Stimulated activated CD8-positive, alpha-beta memory T cell treated with anti-CD3 and anti-CD28 coated beads, Interleukin-15, amount 100 ng/mL, for 4 hours (primary cell): ENCODE measurements at regions not wholly inside any gene's neighbourhood (a gene's known extent, or its start where the extent isn't known, plus 50 kb on each side); places are given as distances from the start of the nearest gene placed in this dataset.

ENCODE experiments used
- DNase-seq, 2 donors: peaks; one replicate each; pipeline ENCODE4 v3.0.0-alpha.2; 2020; ENCODE audit warnings: low read depth in 2 of 2

DNA sequence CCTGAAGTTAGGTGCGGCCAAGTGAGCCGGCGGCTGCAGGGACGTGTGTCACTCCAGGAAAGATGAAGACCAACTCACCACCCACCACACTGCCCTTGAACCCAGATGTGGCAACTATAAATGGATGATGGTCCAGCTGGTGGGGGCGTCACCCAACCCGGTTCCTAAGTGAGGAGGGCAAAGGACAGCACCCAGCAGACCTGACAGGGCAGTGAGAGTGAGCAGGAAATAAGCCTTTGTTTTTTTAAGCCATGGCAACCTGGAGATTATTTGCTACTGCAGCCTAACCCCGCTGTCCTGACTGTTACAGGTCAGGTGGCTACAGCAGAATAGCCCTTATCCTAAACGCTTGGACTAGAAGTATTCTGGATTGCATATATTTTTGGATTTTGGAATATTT is 228.9 kb downstream of the CTTN start:
- no peak for DNase-seq

DNA sequence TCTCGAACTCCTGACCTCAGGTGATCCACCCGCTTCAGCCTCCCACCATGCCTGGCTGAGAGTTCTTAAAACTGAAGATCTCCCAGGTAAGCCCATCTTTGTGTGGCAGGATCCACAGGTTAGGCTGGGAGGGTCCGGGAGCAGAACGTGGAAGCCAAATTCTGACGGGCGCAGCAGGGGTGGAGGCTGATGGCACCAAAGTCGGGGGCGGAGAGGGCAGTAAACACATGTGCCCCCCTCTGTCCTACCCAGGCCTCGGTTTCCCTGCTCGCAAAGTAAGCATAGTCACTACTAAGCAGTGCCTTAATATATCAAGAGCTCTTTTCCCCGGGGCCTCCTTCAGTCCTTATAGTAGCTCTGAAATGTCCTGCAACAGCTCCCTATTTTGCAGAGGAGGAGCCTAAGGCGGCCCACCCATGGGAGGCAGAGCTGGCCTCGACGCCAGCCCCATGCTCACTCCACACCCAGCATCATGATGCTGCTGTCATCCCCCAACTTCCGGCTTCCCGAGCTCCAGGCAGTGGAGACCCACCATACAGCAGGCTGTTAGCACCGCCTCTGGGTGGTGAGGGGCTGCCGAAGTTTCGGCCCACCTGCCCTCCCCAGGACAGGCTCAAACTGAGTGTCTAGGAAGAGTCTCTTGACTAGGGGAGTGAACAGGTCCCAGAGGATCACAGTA is 230.0 kb downstream of the CTTN start:
- no peak for DNase-seq

- DNase-seq, result no peak
These were observed 230.8 kb downstream of the CTTN start for GRCh38 chr11:70628855-70629844.

DNA sequence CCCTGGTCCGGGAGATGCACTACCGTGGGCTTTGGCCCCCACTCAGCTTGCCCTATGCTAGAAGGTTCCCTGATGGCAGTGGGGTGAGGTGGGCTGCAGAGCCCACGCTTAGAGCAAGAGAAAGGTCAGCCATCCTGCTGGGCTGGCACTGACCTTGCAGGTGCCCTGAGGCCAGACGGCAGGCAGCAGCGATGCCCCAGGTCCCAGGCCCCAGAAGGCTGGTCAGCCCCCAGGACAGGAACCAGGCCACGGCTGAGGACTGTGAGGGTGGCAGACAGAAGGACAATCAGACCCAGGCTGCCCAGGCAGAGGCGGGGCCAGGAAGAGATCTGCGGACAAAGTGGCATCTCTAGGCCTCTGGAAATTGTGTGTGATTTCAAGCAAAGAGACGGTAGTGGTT is 231.7 kb downstream of the CTTN start:
- DNase-seq, result no peak

GRCh38 chr11:70630816-70631623 is 232.7 kb downstream of the CTTN start:
- no peak for DNase-seq

DNA sequence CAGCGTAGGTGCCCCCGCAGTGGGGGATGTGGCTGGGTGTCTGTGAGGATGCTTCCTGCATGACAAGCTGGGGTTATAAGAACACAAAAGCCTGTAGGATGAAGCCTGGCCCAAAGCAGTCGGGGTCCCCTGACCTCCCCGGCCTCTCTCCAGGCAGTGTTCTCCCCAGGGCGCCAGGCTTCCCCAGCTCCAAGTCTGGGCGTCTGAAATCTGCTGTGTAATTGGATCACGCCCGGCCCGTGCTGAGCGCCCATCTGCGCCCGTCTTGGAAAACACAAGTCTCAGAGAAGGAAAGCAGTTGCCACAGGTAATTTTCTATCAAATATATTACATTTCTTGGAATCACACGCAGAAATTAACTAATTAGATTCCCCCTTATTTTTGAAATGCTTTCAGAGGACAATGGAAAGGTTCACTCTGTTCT is 233.3 kb downstream of the CTTN start:
- DNase-seq, result no peak

DNA sequence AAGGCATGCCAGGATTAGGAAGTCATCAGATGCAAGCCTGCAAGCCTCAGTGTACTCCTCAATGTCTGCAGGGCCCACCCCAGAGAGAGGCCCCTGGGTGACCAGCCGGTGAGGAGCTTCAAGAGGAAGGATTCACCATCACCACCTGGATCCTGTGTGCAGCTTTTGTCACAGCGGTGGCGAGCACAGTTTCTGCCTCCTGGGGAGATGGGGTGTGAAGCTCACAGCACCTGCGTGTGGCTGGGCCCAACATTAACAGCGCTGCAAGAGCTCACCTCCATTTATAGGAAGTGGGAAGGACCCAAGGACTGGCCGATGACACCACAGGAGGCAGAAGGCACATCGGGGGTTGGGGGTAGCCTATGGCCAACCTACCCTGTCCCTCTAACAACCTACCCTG is 235.3 kb downstream of the CTTN start:
- no peak for DNase-seq

GRCh38 chr11:70636659-70637058 is 238.3 kb downstream of the CTTN start:
- DNase-seq, result no peak

DNA sequence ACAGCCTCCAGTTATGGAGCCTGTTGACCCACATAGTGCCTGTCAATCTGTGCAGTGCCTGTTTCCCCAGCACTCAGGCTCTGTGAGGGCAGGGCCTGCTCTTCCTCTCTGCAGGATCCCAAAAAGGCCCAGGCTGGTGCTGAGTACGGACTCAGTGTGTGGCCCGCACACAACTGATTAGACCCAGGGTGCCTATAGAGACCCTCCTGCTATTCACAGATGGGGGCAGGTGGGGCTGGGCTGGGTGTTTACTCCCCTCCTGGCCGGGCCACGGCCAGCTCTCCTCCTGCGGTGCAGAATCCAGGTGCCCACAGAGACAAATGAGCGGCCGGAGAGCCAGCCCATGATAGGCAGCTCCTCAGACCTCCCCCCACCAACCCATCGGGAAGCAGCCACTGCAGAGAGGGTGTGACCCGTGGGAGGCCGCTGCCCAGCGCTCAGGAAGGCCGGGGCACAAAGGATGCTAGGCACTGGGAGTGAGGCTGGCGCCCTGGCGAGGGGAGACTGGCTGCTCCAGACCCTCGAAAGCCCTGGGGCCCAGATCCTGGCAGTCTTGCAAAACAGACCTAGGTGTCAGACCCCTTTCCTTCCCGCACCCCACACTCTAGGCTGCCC is 239.0 kb downstream of the CTTN start:
- DNase-seq, result no peak

DNA sequence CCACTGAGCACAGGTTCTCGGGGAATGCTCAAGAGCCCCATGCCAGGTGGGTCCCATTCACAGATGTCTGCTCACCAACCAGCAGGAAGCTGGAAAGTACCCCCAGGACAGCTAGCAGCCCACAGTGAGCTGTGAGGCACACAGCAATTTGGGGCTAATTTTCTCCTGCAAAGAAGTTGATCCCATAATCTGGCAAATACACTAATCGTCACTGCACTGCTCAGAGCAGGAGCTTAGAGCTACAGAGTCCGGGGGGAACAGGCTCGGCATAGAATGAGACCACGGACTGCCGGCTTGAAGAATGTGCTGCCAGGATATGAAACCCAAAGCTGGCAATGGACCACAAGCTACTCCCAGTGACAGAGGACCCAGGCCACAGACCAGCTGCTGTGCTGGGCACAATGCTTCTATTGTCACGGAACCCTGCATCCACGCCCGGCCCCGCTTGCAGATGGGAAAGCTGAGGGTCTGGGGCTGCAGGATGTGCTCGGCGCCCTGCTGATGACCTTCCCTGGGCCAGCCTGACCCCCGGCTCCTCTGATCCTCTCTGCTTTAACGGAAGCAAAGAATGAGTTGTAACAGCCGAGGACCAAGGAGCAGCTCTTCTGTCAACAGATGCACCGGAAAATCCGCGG is 239.7 kb downstream of the CTTN start:
- no peak for DNase-seq

- DNase-seq, result no peak
These were observed 242.1 kb downstream of the CTTN start for GRCh38 chr11:70640408-70640807.

DNA sequence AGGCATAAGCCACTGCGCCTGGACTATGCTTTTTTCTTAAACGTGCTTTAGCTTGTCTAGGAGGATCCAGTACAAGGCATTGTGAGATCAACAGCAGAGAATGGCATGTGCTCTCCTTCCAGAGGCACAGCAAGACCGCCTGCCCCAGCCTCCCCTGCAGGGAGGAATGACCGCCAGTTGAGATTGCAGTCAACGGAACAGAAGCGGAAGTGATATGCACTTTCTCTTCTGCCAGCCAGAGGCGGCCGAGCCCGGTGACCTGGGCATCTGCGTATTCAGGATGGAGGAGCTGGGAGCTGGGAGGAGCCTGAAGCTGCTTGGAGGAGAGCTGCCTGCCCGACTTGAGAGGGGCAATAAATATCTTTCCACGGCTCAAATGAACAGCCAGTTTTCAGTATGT is 243.0 kb downstream of the CTTN start:
- no peak for DNase-seq

- DNase-seq, result no peak
These were observed 243.9 kb downstream of the CTTN start for GRCh38 chr11:70642266-70642665.

DNA sequence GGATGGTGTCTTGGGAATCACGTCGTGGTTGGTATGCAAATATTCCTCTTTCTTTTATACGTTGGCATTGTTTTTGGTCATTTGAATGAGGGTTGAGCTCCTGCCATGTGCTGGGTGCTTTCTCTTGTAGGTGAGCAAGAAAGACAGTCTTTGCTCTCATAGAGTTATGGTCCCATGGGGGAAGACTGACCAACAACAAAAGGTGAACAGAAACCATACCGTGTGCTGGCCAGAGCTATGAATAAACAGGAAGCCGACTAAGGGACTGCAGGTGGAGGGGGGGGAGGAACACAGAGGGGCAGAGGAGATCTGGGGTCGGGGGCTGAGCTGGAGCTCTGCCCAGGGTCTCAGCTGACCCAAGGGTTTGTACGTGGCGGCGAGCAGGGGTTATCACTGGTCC is 245.3 kb downstream of the CTTN start:
- no peak for DNase-seq

DNA sequence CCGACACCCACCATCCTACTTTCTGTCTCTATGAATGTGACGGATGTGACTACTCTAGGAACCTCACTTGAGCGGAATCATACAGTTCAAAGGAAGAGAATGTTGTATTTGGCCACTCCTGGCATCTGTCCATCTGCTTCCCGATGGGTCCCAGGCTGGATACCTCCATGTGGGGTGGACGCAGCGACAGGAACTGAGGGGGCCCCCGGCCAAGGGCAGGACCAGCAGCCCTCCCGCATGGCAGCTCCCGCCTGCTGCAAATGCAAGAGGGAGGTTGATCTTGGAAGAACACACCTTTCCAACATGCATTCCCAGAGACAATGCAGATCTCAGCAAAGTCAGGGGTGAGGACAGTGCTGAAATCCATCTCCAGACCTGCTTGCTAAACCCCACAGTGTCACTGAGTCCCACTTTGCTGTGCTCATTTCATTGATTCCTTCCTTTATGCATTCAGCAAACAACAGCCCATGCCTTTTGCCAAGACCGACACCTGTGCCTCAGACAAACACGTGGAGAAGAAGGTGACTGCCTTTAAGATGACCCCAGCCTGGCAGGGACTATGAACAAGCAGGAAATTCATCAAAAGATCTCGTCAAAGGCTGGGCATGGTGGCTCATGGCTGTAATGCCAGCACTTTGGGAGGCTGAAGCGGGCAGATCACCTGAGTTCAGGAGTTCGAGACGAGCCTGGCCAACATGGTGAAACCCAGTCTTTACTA is 246.2 kb downstream of the CTTN start:
- no peak for DNase-seq

- DNase-seq, result no peak
These were observed 247.2 kb downstream of the CTTN start for GRCh38 chr11:70645537-70645936.

- no peak for DNase-seq
These were observed 248.1 kb downstream of the CTTN start for GRCh38 chr11:70646272-70647049.

DNA sequence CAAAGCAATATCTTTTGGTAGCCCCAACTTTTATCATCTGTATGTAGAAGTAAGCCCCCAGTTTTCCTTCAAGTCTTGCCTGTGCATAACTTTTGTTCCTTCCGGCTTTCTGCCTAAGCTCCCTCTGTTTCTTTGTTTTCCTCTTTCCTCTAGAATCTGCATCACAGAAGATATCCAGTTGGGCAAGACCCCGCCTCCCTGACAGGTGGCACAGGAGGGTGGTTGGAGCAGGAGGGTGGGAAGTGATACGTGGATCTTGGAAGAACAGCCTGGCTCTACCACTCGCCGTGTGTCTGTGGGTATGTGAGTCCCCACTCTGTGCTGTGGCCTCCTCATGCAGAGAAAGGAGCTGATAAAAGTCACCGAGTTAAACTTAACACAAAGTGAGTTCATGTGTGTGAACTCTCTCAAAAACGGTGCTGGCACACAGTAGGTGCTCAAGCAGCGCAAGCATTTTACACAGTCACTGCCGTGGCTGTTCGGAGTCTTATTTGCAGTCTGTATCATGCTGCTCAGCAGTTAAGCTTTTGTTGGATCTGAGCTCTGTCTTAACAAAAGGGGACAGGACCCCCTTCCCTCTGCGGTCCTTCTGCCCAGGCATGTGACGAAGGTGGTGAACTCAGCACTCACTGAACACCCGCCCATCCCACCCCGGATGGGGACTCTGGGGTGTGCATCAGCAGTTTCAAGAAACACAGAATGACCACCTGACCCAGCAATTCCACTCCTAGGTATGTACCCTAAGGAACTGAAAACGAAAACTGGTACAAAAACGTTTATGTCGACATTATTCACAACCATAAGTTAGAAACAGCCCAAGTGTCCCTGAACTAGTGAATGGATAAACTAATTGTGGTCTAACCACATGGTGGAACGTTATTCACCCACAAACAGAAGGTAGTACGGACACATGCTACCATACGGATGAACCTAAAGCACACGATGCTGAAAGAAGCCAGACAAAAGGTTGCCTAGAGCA is 249.1 kb downstream of the CTTN start:
- DNase-seq, result no peak
